Dermis microvascular lymphatic vessel endothelial cell (primary cell): ENCODE measurements at regions not wholly inside any gene's neighbourhood (a gene's known extent, or its start where the extent isn't known, plus 50 kb on each side); places are given as distances from the start of the nearest gene placed in this dataset.

Experiments used
- DNase-seq, 2 donors: peaks; one replicate each; pipeline versions ENCODE4 v3.0.0 to v3.0.0-alpha.2; 2010; ENCODE audit warnings: low read depth in 2 of 2

DNA sequence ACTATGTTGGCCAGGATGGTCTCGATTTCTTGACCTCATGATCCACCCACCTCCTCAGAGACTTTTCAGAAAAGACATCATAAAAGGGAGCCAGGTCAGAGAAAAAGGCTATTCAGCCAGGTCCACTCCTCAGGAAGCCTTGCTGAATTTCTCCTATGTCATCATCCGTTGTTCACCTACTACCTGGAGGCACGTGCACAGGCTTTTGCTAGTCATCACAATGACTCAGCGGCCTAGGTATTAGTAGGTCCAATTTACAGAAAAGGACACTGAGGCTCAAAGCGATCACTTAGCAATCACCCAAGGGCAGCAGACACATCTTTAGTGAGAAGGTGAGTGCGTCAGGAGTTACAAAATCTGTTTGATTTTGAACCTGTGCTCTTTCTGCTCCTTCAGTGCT is 72.3 kb upstream of the RAD23B start:
- no peak for DNase-seq

DNA sequence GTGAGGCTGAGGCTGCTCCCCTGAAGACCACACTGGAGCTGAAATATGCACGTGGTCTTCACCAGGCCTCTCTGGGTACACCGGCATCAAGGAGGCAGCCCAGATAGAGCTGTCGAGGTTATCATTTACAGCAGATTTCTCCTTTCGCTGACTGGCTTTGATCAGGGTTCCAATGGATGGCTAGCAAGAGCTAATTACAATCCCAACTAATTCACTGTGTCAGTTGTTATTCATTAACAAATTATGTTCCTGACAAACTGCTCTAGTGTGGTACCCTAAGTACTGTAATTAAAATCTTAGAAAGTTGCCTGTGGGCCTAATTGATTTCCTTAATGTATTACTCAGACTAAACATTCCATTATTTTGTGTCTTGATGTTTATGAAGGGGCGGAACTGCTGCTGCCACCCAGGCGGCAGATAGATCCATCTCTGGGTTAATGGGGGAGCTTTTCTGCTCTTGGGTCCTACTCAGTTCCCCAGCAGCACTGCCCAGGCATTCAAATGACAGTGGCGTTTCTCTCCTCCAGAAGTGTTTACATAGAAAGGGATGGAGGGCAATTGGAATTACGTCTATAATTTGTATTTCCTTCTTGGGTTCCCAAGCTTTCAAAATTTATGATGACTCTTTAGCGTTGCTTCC is 71.7 kb upstream of the RAD23B start:
- no peak for DNase-seq

GRCh38 chr9:107212613-107213012 is 70.5 kb upstream of the RAD23B start:
- no peak for DNase-seq

DNA sequence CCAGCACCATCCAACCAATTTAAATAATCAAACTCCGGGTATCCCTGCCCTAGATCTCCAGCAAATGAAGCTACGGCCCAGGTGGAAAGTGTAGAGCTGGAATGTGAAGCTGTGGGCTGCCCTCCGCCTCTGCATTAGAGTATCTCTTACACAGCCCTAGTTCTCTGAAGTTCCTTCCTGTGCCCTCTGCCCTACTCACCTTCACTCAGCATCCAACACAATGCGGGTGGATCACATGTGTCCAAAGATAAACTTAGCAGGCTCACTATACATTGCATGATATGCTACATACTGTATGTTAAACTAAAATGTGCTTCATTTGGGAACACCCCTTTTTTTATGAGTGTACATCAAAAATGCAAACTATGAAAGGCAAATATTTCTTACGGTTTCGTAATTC is 70.0 kb upstream of the RAD23B start:
- no peak for DNase-seq

- DNase-seq, result peak in 1 of 2 donors; percentile 50
Measured at GRCh38 chr9:107213561-107214028, 69.5 kb upstream of the RAD23B start.

DNA sequence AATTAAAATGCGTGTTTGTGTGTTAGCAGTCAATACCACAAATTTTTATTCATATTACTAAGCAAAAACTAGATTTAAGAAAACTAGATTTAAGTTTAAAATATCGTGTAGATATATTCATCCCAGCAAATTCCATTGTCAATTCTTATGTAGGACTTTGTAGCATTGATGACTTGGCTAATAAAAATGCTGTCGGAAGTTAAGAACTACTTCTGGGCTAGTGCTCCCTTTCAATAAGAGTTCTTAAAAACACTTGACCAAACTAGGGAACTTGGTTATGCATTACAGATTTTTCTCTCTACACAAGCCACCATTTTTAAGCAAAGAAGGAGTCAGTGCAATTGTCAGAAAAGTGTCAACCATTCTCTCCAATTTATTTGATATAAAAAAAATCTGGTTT is 68.7 kb upstream of the RAD23B start:
- DNase-seq, result no peak

GRCh38 chr9:107214915-107215314 is 68.2 kb upstream of the RAD23B start:
- DNase-seq, result no peak

- no peak for DNase-seq
Measured at GRCh38 chr9:107215381-107215780, 67.7 kb upstream of the RAD23B start.

DNA sequence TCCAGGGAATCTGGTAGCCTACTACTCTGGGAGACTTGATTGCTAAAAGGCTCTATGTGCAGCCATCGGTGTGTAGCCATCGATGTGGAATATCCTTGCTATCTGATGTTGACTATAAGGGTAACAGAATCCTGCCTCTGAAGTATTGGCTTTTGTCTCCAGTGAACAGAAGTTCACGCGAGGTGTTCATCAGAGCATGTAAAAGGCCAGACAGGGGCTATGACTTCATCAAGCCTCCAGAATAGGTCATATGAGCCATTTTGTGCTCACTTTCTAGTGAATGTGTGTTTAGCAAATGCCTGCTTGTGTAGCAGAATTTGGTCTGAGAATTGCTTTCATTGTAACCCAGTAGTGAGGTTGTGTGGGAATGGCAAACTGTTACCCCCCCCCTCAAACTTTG is 66.8 kb upstream of the RAD23B start:
- no peak for DNase-seq

DNA sequence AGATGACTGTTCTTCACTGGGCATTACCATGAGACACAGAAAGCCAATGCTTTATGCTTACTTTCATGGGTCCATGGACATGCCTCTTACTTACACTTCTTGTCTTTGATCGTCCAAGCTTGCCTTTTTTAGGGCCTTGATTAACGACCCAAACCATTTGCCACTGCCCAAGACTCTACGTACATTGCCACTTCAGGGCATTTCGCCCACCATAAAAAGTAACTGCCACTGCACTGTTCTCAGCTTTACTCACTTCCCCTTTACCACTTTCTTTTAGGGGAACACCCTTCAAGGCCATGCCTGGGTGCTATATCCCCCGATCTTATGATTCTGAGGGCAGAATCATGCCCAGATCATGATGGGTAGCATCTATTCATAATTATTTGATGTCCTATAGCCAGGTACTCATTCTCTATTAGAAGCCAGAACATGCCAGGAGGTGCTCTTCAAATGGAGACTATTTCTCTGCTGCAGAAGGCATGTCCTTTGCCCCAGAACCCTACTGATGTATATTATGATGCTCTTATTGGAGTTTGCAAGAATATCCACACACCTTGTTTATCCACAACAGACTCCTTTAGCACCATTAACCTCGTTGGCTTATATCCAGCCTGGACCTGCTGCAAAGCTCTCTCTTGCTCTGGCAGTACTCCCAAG is 64.1 kb upstream of the RAD23B start:
- DNase-seq, result no peak

DNA sequence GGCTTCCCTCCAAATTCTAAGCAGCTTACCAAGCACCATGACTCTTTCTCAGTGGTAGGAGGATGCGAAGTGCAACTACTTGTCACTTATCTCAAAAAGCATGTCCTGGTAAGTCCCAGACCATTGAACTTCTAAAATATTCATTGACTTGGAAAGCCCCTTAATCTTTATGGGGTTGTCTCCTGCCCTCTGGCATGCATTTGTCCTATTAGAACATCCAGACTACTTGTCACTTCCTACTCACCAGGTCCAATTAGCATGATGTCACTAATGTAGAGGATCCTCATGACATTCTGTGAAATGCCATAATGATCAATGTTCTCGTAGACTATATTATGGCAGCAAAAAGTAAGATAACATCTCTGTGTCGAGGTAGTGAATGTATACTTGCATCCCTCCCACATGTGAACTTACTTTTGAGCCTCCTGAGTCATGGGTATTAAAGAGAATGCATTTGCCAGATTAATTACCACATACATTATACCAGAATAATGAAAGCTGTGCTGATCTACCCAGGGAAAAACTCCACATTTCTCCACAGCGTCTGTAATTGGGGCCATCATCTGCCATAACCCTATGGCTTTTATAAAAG is 63.5 kb upstream of the RAD23B start:
- no peak for DNase-seq

GRCh38 chr9:107221321-107221720 is 61.8 kb upstream of the RAD23B start:
- DNase-seq, result no peak

GRCh38 chr9:107222020-107222522 is 61.0 kb upstream of the RAD23B start:
- DNase-seq, result no peak

DNA sequence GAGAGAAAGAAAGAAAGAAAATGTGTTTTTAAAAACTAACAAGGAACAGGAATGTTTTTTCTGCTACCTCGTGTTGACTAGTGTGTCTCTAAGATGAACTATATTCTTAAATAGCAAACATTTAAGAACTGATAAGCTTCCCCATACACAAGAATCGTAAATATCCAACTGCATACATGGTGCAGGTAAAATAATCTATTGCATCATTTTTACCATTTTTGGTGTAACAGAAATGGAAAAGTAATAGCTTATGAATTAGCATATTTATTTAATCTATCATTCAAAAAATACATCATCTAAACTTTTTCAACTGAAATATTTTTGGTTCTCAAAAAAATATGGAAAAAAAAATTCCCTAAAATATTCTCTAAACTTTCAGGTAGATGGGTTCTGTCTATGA is 59.7 kb upstream of the RAD23B start:
- DNase-seq, result no peak

DNA sequence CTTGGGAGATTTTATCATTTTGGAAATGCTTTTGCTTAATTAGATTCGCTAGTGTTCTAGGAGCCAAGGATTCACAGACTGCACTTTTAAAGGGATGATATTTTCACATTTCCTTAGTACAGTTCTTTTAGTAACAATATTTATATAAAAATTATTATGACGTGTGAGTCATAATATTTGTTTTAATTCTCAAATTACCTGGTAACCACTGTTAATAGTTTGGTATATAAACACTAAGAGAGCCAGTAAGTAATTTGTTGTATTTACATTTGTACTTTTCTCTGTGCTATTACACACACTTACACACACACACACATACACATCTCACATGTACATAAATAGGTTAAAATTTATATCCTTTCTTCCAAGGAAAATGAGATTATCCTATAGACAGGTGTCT is 58.8 kb upstream of the RAD23B start:
- DNase-seq, result no peak

DNA sequence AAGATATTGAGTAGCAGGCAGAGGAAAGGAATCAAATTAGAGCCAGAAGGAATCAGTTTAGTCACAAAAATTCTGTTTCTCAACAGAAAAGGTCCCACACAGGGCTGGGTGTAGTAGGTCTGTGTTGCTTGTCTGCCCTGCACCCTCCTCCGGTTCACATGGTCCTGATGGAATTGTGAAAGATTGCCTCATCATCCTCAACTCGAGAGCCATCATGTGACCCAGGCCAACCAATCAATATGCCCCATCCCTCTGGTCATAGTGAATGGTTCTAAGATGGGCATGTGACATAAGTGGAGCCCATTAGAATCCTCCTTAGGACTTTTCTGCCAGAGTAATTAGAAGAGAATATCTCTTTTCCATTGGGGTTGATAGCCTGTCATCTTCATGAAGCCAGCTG is 56.7 kb upstream of the RAD23B start:
- no peak for DNase-seq

GRCh38 chr9:107227774-107228173 is 55.3 kb upstream of the RAD23B start:
- DNase-seq, result no peak

DNA sequence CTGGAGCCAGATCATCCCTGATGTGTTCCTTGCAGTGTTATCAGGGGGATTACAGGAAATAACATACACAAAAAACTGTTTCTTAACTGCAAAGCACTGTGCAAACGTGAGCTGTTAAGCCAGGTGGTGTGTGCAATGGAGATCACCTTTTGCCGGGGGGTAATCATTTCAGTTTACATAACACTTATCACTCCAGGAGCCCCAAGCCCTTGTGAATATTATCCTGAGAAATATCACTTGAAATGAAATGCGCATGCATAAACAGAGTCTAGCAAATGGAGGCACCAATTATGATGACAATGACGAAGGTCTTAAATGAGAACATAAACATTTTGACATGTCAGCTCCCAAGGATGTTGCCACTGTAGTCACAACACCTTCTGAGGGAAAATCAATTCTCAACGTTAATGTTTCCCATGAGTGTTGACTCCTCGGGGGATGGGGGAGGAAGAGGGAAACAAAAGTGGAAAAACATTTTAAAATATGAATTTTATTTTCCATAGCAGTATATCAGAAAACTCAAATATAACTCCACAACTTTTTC is 54.5 kb upstream of the RAD23B start:
- DNase-seq, result no peak

DNA sequence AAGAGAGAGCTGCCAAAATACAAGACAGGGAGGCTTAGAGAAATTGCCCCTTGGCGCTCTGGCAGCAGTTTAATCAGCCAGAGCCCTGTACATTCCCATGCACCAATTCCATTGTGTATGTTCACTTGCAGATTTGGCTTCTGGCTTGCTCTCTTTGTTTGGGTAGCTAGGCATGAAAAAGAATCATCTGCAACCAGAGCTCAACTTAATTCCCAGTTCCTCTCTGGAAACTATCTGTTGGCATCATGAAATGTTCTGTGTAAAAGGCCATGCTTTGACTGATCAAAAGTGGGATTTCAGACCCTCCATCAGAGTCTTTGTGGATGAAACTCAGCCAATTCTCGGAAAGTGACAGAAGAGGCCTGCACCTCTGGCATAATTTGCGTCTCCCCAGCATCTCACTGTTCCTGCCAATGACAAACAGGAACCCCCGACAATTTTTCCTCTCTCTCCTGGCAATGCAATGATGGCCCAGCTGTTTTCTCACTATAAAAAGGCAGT is 53.8 kb upstream of the RAD23B start:
- DNase-seq, result no peak
